ENCODE measurements at regions not wholly inside any gene's neighbourhood (a gene's known extent, or its start where the extent isn't known, plus 50 kb on each side); places are given as distances from the start of the nearest gene placed in this dataset.

- no peak overlapping the region for H4K91ac ChIP-seq (ENCODE audit: insufficient read length, low read depth, low read length)
- no peaks in the 10 kb centered on the region; the same call in 1 of the 2 replicates for H3K4me1 ChIP-seq (ENCODE audit: insufficient read depth, low read length)
- no peak overlapping the region for H3K14ac ChIP-seq (ENCODE audit: insufficient read depth, low read length)
- no peak for DNase-seq
- no peak overlapping the region for H2BK120ac ChIP-seq (ENCODE audit: low read depth, low read length, poor library complexity, severe bottlenecking)
- H3K18ac ChIP-seq (ENCODE audit: insufficient read length, low read depth, low read length) = peak overlapping the region; percentile 25
- H3K79me1 ChIP-seq (ENCODE audit: insufficient read depth, low read depth, low read length, poor library complexity, severe bottlenecking) = no peaks in the 10 kb centered on the region
- no peak overlapping the region for H3K23ac ChIP-seq (ENCODE audit: insufficient read length, low read depth, low read length)
- no peaks in the 10 kb centered on the region for H3K23me2 ChIP-seq (ENCODE audit: insufficient read length, low read depth, low read length, poor library complexity, severe bottlenecking)
- no peak overlapping the region for H3K4ac ChIP-seq (ENCODE audit: low read depth, low read length)
- H3K27me3 Mint-ChIP-seq (ENCODE audit: low read depth) = peaks cover 1% of the 10 kb centered on the region; the same call in 1 of the 2 replicates
- no peak overlapping the region for H3K56ac ChIP-seq (ENCODE audit: insufficient read length, low read depth, low read length)
- H2BK5ac ChIP-seq (ENCODE audit: insufficient read length, low read length) = no peak overlapping the region
- H3K9me3 ChIP-seq (ENCODE audit: control insufficient read depth, low read depth, low read length) = no peaks in the 10 kb centered on the region
- H3K27ac ChIP-seq (ENCODE audit: insufficient read length, low read depth, low read length) = no peak overlapping the region
- H3K9ac ChIP-seq (ENCODE audit: extremely low read depth, insufficient read length, low read length) = no peak overlapping the region
- H3K4me3 Mint-ChIP-seq = no peak overlapping the region
- H3K27ac Mint-ChIP-seq = no peak overlapping the region
- H3K4me2 ChIP-seq (ENCODE audit: insufficient read depth, insufficient read length, low read length) = no peak overlapping the region
- no peak for TF ChIP-seq CTCF (conservative IDR thresholded peaks at IDR 0.05)
- no CpG with 5 or more reads among the region's 4 CpGs for WGBS (ENCODE audit: extremely low coverage, insufficient read length, low lambda C conversion rate)
- H4K20me1 ChIP-seq (ENCODE audit: control insufficient read depth, insufficient read depth, insufficient read length) = no peaks in the 10 kb centered on the region
- H2BK12ac ChIP-seq (ENCODE audit: insufficient read length, low read depth, low read length) = no peak overlapping the region
- H4K5ac ChIP-seq (ENCODE audit: insufficient read length, low read depth, low read length) = no peak overlapping the region
- H3T11ph ChIP-seq (ENCODE audit: low read length) = no peak overlapping the region
- H3K36me3 Mint-ChIP-seq (ENCODE audit: insufficient read depth in 1 of 3, low read depth in 3 of 3) = peaks cover 3 to 27% (median 6%) of the 10 kb centered on the region in 3 experiments; a peak in 6 of 7 replicates
- no peak overlapping the region for H2AFZ ChIP-seq (ENCODE audit: low read length)
- no peaks in the 10 kb centered on the region for H3K27me3 ChIP-seq (ENCODE audit: insufficient read depth, low read length)
- H2AK5ac ChIP-seq (ENCODE audit: insufficient read length, low read length) = no peak overlapping the region
- no peak overlapping the region for H4K8ac ChIP-seq (replicated peaks; ENCODE audit: insufficient read length, low read depth, low read length)
- peaks cover 8 to 30% of the 10 kb centered on the region in 2 experiments for H3K9me3 Mint-ChIP-seq
- peaks cover 8% of the 10 kb centered on the region in 2 experiments; a peak in 3 of 4 replicates for H3K4me1 Mint-ChIP-seq
- no peaks in the 10 kb centered on the region for H3K79me2 ChIP-seq (ENCODE audit: insufficient read depth, low read length)
- H2BK20ac ChIP-seq (ENCODE audit: low read depth, low read length, poor library complexity, severe bottlenecking) = no peak overlapping the region
- no peak overlapping the region for H2BK15ac ChIP-seq (ENCODE audit: low read depth, low read length)
Observed at GRCh38 chr6:106829451-106829850, 145.1 kb downstream of the CD24 start.

Measured in H9 (cell line).